Activated T-helper 17 cell treated with anti-CD3 and anti-CD28 coated beads, Interleukin-2, amount 50 U/mL, for 72 hours (primary cell): ENCODE measurements at regions not wholly inside any gene's neighbourhood (a gene's known extent, or its start where the extent isn't known, plus 50 kb on each side); places are given as distances from the start of the nearest gene placed in this dataset.
"Not testable (repeated sequence)": the region's sequence is repeated elsewhere in the genome, so short reads cannot be mapped to it uniquely, and the experiment has no call there.

Experiments used
- ATAC-seq: fragments of 150-1000 bp; cut with Tn5 transposase; replicated peaks from 2 replicates; pipeline ENCODE4 v1.10.0; 2021; ENCODE audit warnings: mild to moderate bottlenecking, moderate library complexity
- H3K27ac Mint-ChIP-seq: one replicate; pipeline ENCODE4 v1.8.0; 2022; ENCODE audit warnings: mixed read lengths
- H3K27me3 Mint-ChIP-seq: one replicate; pipeline ENCODE4 v1.8.0; 2022; ENCODE audit warnings: mixed read lengths
- H3K36me3 Mint-ChIP-seq: one replicate; pipeline ENCODE4 v1.8.0; 2022; ENCODE audit warnings: low read depth, mild to moderate bottlenecking, mixed read lengths
- H3K4me1 Mint-ChIP-seq: one replicate; pipeline ENCODE4 v1.8.0; 2022; ENCODE audit warnings: mixed read lengths
- H3K4me3 Mint-ChIP-seq: one replicate; pipeline ENCODE4 v1.8.0; 2022; ENCODE audit warnings: mild to moderate bottlenecking, mixed read lengths
- H3K9me3 Mint-ChIP-seq: one replicate; pipeline ENCODE4 v1.8.0; 2022; ENCODE audit warnings: mixed read lengths

GRCh38 chr6:81063891-81064290 lies 688.6 kb downstream of the TENT5A start:
- ATAC-seq: no peak
- Mint-ChIP-seq H3K36me3 (no peaks in the 10 kb centered on the region), H3K4me1 (no peaks in the 10 kb centered on the region), H3K27ac (no peak overlapping the region), H3K4me3 (no peak overlapping the region), H3K9me3 (peaks cover 4% of the 10 kb centered on the region), H3K27me3 (no peaks in the 10 kb centered on the region)

- H3K27ac Mint-ChIP-seq: no peak overlapping the region
- H3K36me3 Mint-ChIP-seq: no peaks in the 10 kb centered on the region
Measured at GRCh38 chr6:81054036-81054435, 698.4 kb downstream of the TENT5A start.

GRCh38 chr6:81051952-81052351 lies 700.5 kb downstream of the TENT5A start:
- H3K4me1 Mint-ChIP-seq: no peaks in the 10 kb centered on the region
- H3K4me3 Mint-ChIP-seq: no peak overlapping the region
- H3K9me3 Mint-ChIP-seq: no peaks in the 10 kb centered on the region
- no peak for ATAC-seq
- H3K36me3 Mint-ChIP-seq: no peaks in the 10 kb centered on the region
- H3K27ac Mint-ChIP-seq: no peak overlapping the region
- H3K27me3 Mint-ChIP-seq: no peaks in the 10 kb centered on the region

More at GRCh38 chr6:81054036-81054435, 698.4 kb downstream of the TENT5A start:
- Mint-ChIP-seq H3K4me1 (no peaks in the 10 kb centered on the region), H3K27me3 (no peaks in the 10 kb centered on the region), H3K9me3 (peaks cover 3% of the 10 kb centered on the region), H3K4me3 (no peak overlapping the region)
- no peak for ATAC-seq

- ATAC-seq: no peak
- Mint-ChIP-seq H3K9me3 (no peaks in the 10 kb centered on the region), H3K27me3 (no peaks in the 10 kb centered on the region), H3K4me3 (no peak overlapping the region), H3K27ac (no peak overlapping the region), H3K4me1 (no peaks in the 10 kb centered on the region), H3K36me3 (no peaks in the 10 kb centered on the region)
Measured at GRCh38 chr6:81049425-81050042, 702.9 kb downstream of the TENT5A start.

- Mint-ChIP-seq H3K36me3 (no peaks in the 10 kb centered on the region), H3K27me3 (no peaks in the 10 kb centered on the region), H3K4me3 (no peak overlapping the region), H3K27ac (no peak overlapping the region), H3K4me1 (no peaks in the 10 kb centered on the region), H3K9me3 (peaks cover 7% of the 10 kb centered on the region)
- no peak for ATAC-seq
Measured at GRCh38 chr6:81031416-81031815, 721.1 kb downstream of the TENT5A start.

GRCh38 chr6:81026041-81026553 lies 726.4 kb downstream of the TENT5A start:
- no peak overlapping the region for H3K27ac Mint-ChIP-seq
- H3K27me3 Mint-ChIP-seq: no peaks in the 10 kb centered on the region
- H3K9me3 Mint-ChIP-seq: peaks cover 10% of the 10 kb centered on the region
- no peaks in the 10 kb centered on the region for H3K4me1 Mint-ChIP-seq
- no peaks in the 10 kb centered on the region for H3K36me3 Mint-ChIP-seq
- no peak for ATAC-seq
- H3K4me3 Mint-ChIP-seq: no peak overlapping the region

- no peaks in the 10 kb centered on the region for H3K36me3 Mint-ChIP-seq
- no peaks in the 10 kb centered on the region for H3K4me1 Mint-ChIP-seq
- peaks cover 14% of the 10 kb centered on the region for H3K9me3 Mint-ChIP-seq
- ATAC-seq: no peak
- H3K4me3 Mint-ChIP-seq: no peak overlapping the region
- no peaks in the 10 kb centered on the region for H3K27me3 Mint-ChIP-seq
- H3K27ac Mint-ChIP-seq: no peak overlapping the region
Measured at GRCh38 chr6:81023709-81024108, 728.8 kb downstream of the TENT5A start.

- no peak overlapping the region for H3K4me3 Mint-ChIP-seq
- H3K27me3 Mint-ChIP-seq: no peaks in the 10 kb centered on the region
- H3K27ac Mint-ChIP-seq: no peak overlapping the region
- no peaks in the 10 kb centered on the region for H3K36me3 Mint-ChIP-seq
- no peaks in the 10 kb centered on the region for H3K4me1 Mint-ChIP-seq
- ATAC-seq: no peak
- peaks cover 14% of the 10 kb centered on the region for H3K9me3 Mint-ChIP-seq
Measured at GRCh38 chr6:81023007-81023582, 729.4 kb downstream of the TENT5A start.

- H3K27ac Mint-ChIP-seq, H3K4me3 Mint-ChIP-seq, H3K36me3 Mint-ChIP-seq, H3K4me1 Mint-ChIP-seq, H3K27me3 Mint-ChIP-seq, ATAC-seq: not testable (repeated sequence)
- peaks cover 14% of the 10 kb centered on the region for H3K9me3 Mint-ChIP-seq
Measured at GRCh38 chr6:81017586-81017985, 734.9 kb downstream of the TENT5A start.

- Mint-ChIP-seq H3K27me3 (no peaks in the 10 kb centered on the region), H3K27ac (no peak overlapping the region), H3K9me3 (peaks cover 8% of the 10 kb centered on the region), H3K4me1 (no peaks in the 10 kb centered on the region), H3K36me3 (no peaks in the 10 kb centered on the region), H3K4me3 (no peak overlapping the region)
- ATAC-seq: no peak
Measured at GRCh38 chr6:81003894-81004293, 748.6 kb downstream of the TENT5A start.

- Mint-ChIP-seq H3K9me3 (peaks cover 8% of the 10 kb centered on the region), H3K27ac (no peak overlapping the region), H3K4me1 (no peaks in the 10 kb centered on the region), H3K36me3 (no peaks in the 10 kb centered on the region), H3K27me3 (no peaks in the 10 kb centered on the region), H3K4me3 (no peak overlapping the region)
- no peak for ATAC-seq
Measured at GRCh38 chr6:81003156-81003555, 749.3 kb downstream of the TENT5A start.

GRCh38 chr6:81002126-81002525 lies 750.4 kb downstream of the TENT5A start:
- H3K9me3 Mint-ChIP-seq: peaks cover 8% of the 10 kb centered on the region
- no peak overlapping the region for H3K4me3 Mint-ChIP-seq
- H3K4me1 Mint-ChIP-seq: no peaks in the 10 kb centered on the region
- H3K36me3 Mint-ChIP-seq: no peaks in the 10 kb centered on the region
- ATAC-seq: no peak
- H3K27ac Mint-ChIP-seq: no peak overlapping the region
- no peaks in the 10 kb centered on the region for H3K27me3 Mint-ChIP-seq

GRCh38 chr6:80991316-80991715 lies 761.2 kb downstream of the TENT5A start:
- Mint-ChIP-seq H3K9me3 (peaks cover 16% of the 10 kb centered on the region), H3K4me3 (no peak overlapping the region), H3K27ac (no peak overlapping the region), H3K36me3 (no peaks in the 10 kb centered on the region), H3K4me1 (no peaks in the 10 kb centered on the region), H3K27me3 (no peaks in the 10 kb centered on the region)
- no peak for ATAC-seq

- Mint-ChIP-seq H3K27me3 (no peaks in the 10 kb centered on the region), H3K4me3 (no peak overlapping the region), H3K36me3 (no peaks in the 10 kb centered on the region), H3K9me3 (peaks cover 16% of the 10 kb centered on the region), H3K4me1 (no peaks in the 10 kb centered on the region), H3K27ac (no peak overlapping the region)
- no peak for ATAC-seq
Measured at GRCh38 chr6:80988892-80989291, 763.6 kb downstream of the TENT5A start.

- Mint-ChIP-seq H3K27me3 (no peaks in the 10 kb centered on the region), H3K4me3 (no peak overlapping the region), H3K36me3 (no peaks in the 10 kb centered on the region), H3K9me3 (peaks cover 16% of the 10 kb centered on the region), H3K4me1 (no peaks in the 10 kb centered on the region), H3K27ac (no peak overlapping the region)
- ATAC-seq: no peak
Measured at GRCh38 chr6:80988286-80988685, 764.2 kb downstream of the TENT5A start.
